PC-3 (cell line): ENCODE measurements at regions not wholly inside any gene's neighbourhood (a gene's known extent, or its start where the extent isn't known, plus 50 kb on each side); places are given as distances from the start of the nearest gene placed in this dataset.

Source experiments
- ATAC-seq: fragments of 200-7000 bp; cut with Tn5 transposase; 2 replicates; pipeline ENCODE4 v1.9.1; 2020; ENCODE audit warnings: mild to moderate bottlenecking, moderate library complexity
- BruUV-seq: library from RNA; stranded (reverse); fragments of 400-500 nt; replicated peaks from 2 replicates; lab custom pipeline; 2021; lab: Mats Ljungman, UMichigan
- CTCF ChIA-PET: fragments of 300-600 bp; sonication (Branson Sonifier 250); formaldehyde crosslinking; loops from one replicate; lab custom pipeline; 2022; ENCODE audit warnings: antibody characterized with exemption; lab: Charles Lee
- POLR2A ChIA-PET: fragments of 300-600 bp; sonication (Branson Sonifier 250); formaldehyde crosslinking; loops from one replicate; lab custom pipeline; 2022; ENCODE audit warnings: antibody characterized with exemption; ENCODE audit not compliant: unreplicated experiment; lab: Charles Lee
- DNase-seq: peaks from one replicate; pipeline ENCODE4 v3.0.0-alpha.2; 2015
- H2AFZ ChIP-seq: fragments of 300-600 bp; sonication (generic); 2 replicates; pipeline ENCODE4 v1.6.0; 2016; ENCODE audit warnings: antibody characterized with exemption, low read length
- H3F3A ChIP-seq: fragments of 300-600 bp; sonication (generic); one replicate; pipeline ENCODE4 v1.6.0; 2017; ENCODE audit warnings: antibody characterized with exemption, low read length, control low read depth, mild to moderate bottlenecking; ENCODE audit not compliant: unreplicated experiment
- H3K27ac ChIP-seq: fragments of 300-600 bp; sonication (generic); 2 replicates; pipeline ENCODE4 v1.5.1; 2016; ENCODE audit warnings: mild to moderate bottlenecking, low read length
- H3K27me3 ChIP-seq: fragments of 300-600 bp; sonication (generic); 2 replicates; pipeline ENCODE4 v1.6.1; 2016; ENCODE audit warnings: low read length, mixed read lengths
- H3K36me3 ChIP-seq: fragments of 300-600 bp; sonication (generic); 2 replicates; pipeline ENCODE4 v1.6.1; 2016; ENCODE audit warnings: low read depth, mixed run types, low read length, mixed read lengths
- H3K4me1 ChIP-seq: fragments of 300-600 bp; sonication (generic); 2 replicates; pipeline ENCODE4 v1.5.1; 2016; ENCODE audit warnings: low read length; ENCODE audit not compliant: insufficient read depth
- H3K4me2 ChIP-seq: fragments of 300-600 bp; sonication (generic); 2 replicates; pipeline ENCODE4 v1.6.0; 2016; ENCODE audit warnings: low read length
- H3K4me3 ChIP-seq: fragments of 300-600 bp; sonication (generic); 2 replicates; pipeline ENCODE4 v1.5.1; 2016; ENCODE audit warnings: mild to moderate bottlenecking, low read length, mixed read lengths
- H3K79me2 ChIP-seq: fragments of 300-600 bp; sonication (generic); 2 replicates; pipeline ENCODE4 v1.6.1; 2017; ENCODE audit warnings: low read length, mixed read lengths
- H3K9ac ChIP-seq: fragments of 300-600 bp; sonication (generic); 2 replicates; pipeline ENCODE4 v1.6.0; 2016; ENCODE audit warnings: mild to moderate bottlenecking, low read length
- H3K9me2 ChIP-seq: fragments of 300-600 bp; sonication (generic); replicated peaks from 2 replicates; pipeline ENCODE4 v1.6.1; 2016; ENCODE audit warnings: mixed run types, low read length, mixed read lengths
- H3K9me3 ChIP-seq: fragments of 300-600 bp; sonication (generic); 2 replicates; pipeline ENCODE4 v1.6.1; 2016; ENCODE audit warnings: low read length, mixed read lengths
- H4K20me1 ChIP-seq: fragments of 300-600 bp; sonication (generic); 2 replicates; pipeline ENCODE4 v1.6.1; 2016; ENCODE audit warnings: low read length, mixed read lengths
- EZH2 ChIP-seq: fragments of 300-600 bp; sonication (generic); IDR thresholded peaks from one replicate; pipeline ENCODE4 v1.6.1; 2017; ENCODE audit warnings: antibody characterized with exemption, mild to moderate bottlenecking, low read length; ENCODE audit not compliant: unreplicated experiment
- EZH2phosphoT487 ChIP-seq: fragments of 300-600 bp; sonication (generic); IDR thresholded peaks from 2 replicates; pipeline ENCODE4 v1.6.1; 2018; ENCODE audit warnings: mild to moderate bottlenecking, antibody characterized with exemption, low read length, borderline replicate concordance
- intact Hi-C: fragments of 100-400 bp; cut with micrococcal nuclease; formaldehyde crosslinking; loops from 2 replicates; pipeline ENCODE4 v1.9.0; 2023
- TF ChIP-seq, protein P1 (sequence below): fragments of 300-600 bp; sonication (generic); conservative IDR thresholded peaks from 2 replicates; pipeline ENCODE4 v1.5.1; 2017; ENCODE audit warnings: antibody characterized with exemption, low read depth, mild to moderate bottlenecking, low read length

DNA sequence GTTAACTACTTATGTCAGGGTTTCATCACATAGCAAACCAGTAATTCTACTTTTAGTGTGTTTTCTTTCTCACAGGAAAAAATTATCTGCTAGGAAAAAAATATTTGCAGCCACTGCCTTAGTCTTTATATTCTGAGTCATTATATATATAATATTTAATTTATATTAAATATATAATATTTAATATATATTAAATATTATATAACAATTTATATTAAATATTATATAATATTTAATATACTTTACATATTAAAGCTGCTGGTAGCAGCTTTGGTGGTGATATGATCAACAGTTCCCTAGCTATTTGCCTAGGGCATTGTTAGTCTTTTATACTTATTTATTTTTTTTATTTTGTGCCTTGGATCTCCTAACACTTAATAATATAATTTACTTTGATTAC is 381.6 kb downstream of the STIM2 start:
- H3K9me2 ChIP-seq, result no peaks in the 10 kb centered on the region
- H3K79me2 ChIP-seq, result no peaks in the 10 kb centered on the region
- no peak for ATAC-seq
- TF ChIP-seq, protein P1, sequence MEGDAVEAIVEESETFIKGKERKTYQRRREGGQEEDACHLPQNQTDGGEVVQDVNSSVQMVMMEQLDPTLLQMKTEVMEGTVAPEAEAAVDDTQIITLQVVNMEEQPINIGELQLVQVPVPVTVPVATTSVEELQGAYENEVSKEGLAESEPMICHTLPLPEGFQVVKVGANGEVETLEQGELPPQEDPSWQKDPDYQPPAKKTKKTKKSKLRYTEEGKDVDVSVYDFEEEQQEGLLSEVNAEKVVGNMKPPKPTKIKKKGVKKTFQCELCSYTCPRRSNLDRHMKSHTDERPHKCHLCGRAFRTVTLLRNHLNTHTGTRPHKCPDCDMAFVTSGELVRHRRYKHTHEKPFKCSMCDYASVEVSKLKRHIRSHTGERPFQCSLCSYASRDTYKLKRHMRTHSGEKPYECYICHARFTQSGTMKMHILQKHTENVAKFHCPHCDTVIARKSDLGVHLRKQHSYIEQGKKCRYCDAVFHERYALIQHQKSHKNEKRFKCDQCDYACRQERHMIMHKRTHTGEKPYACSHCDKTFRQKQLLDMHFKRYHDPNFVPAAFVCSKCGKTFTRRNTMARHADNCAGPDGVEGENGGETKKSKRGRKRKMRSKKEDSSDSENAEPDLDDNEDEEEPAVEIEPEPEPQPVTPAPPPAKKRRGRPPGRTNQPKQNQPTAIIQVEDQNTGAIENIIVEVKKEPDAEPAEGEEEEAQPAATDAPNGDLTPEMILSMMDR, result no peak
- TF ChIP-seq EZH2phosphoT487 (no peak), EZH2 (no peak)
- intact Hi-C loops, result no loop called here
- BruUV-seq, result no TSS peak
- no peak for DNase-seq
- H3K4me1 ChIP-seq, result peaks cover 5% of the 10 kb centered on the region; the same call in 1 of the 2 replicates
- H3K9me3 ChIP-seq, result no peaks in the 10 kb centered on the region
- ChIA-PET CTCF (no interaction called here), POLR2A (no interaction called here)
- no peaks in the 10 kb centered on the region for H4K20me1 ChIP-seq
- no peak overlapping the region for H3K4me3 ChIP-seq
- no peaks in the 10 kb centered on the region for H3K36me3 ChIP-seq
- H3F3A ChIP-seq, result no peaks in the 10 kb centered on the region
- no peaks in the 10 kb centered on the region for H3K27me3 ChIP-seq
- H2AFZ ChIP-seq, result no peak overlapping the region
- H3K27ac ChIP-seq, result no peak overlapping the region
- no peak overlapping the region for H3K9ac ChIP-seq
- no peak overlapping the region for H3K4me2 ChIP-seq

- intact Hi-C loops, result no loop called here
- POLR2A ChIA-PET, result no interaction called here
- H3K36me3 ChIP-seq, result no peaks in the 10 kb centered on the region
- H3K9me2 ChIP-seq, result no peaks in the 10 kb centered on the region
- no peak overlapping the region for H3K27ac ChIP-seq
- ATAC-seq, result no peak
- no peak overlapping the region for H2AFZ ChIP-seq
- no peaks in the 10 kb centered on the region for H3K4me1 ChIP-seq
- no TSS peak for BruUV-seq
- H3F3A ChIP-seq, result no peaks in the 10 kb centered on the region
- no peak overlapping the region for H3K4me3 ChIP-seq
- H4K20me1 ChIP-seq, result no peaks in the 10 kb centered on the region
- no peak overlapping the region for H3K9ac ChIP-seq
- H3K27me3 ChIP-seq, result no peaks in the 10 kb centered on the region
- no peak for DNase-seq
- no peaks in the 10 kb centered on the region for H3K9me3 ChIP-seq
- CTCF ChIA-PET, result no interaction called here
- no peak for TF ChIP-seq EZH2
- TF ChIP-seq, protein P1, result no peak
- H3K79me2 ChIP-seq, result no peaks in the 10 kb centered on the region
- H3K4me2 ChIP-seq, result no peak overlapping the region
These were observed 384.6 kb downstream of the STIM2 start for GRCh38 chr4:27245216-27245615.

DNA sequence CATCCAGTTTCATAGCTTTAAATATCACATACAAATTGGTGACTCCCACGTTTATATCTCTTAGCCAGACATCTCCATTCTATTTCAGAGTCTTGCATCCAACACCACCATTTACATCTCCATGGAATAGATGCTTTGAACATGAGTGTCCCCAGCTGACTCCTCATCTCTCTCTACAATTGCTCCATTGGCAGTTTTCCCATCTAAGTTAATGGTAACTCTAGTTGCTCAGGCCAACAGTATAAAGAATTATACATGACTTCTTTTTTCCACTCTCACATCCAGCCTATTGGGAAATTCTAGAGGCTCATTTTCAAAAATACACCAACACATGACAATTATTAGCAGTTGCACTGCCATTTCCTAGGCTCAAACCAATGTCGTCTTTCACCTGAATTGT is 388.2 kb downstream of the STIM2 start:
- Histone ChIP-seq H3K36me3 (no peaks in the 10 kb centered on the region), H3K4me1 (no peaks in the 10 kb centered on the region), H3K4me2 (no peak overlapping the region), H3K4me3 (no peak overlapping the region), H3F3A (no peaks in the 10 kb centered on the region), H2AFZ (no peak overlapping the region), H4K20me1 (no peaks in the 10 kb centered on the region), H3K9me3 (no peaks in the 10 kb centered on the region), H3K27me3 (no peaks in the 10 kb centered on the region), H3K27ac (no peak overlapping the region), H3K9me2 (no peaks in the 10 kb centered on the region), H3K79me2 (no peaks in the 10 kb centered on the region), H3K9ac (no peak overlapping the region)
- TF ChIP-seq EZH2 (no peak), EZH2phosphoT487 (no peak)
- TF ChIP-seq, protein P1, result no peak
- CTCF ChIA-PET, result no interaction called here
- intact Hi-C loops, result no loop called here
- POLR2A ChIA-PET, result no interaction called here
- DNase-seq, result no peak
- BruUV-seq, result no TSS peak
- no peak for ATAC-seq
